GM18868 (cell line): ENCODE measurements at regions not wholly inside any gene's neighbourhood (a gene's known extent, or its start where the extent isn't known, plus 50 kb on each side); places are given as distances from the start of the nearest gene placed in this dataset.
"Not testable (repeated sequence)": the region's sequence is repeated elsewhere in the genome, so short reads cannot be mapped to it uniquely, and the experiment has no call there.

Experiments used
- ATAC-seq: cut with Tn5 transposase; IDR thresholded peaks from one replicate; pipeline ENCODE4 v1.9.1; 2021; ENCODE audit warnings: mild to moderate bottlenecking, moderate library complexity; ENCODE audit not compliant: unreplicated experiment

DNA sequence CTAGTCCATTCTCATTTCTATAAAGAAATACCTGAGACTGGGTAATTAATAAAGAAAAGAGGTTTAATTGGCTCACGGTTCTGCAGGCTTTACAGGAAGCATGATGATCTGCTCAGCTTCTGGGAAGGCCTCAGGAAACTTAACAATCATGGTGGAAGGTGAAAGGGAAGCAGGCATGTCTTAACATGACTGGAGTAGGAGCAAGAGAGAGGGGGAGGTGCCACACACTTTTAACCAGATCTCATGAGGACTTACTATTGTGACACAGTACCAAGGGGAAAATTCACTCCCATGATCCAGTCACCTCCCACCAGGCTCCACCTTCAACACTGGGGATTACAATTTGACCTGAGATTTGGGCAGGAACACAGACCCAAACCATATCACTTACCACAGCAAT, 310.1 kb downstream of the SH3GL2 start:
- not testable (repeated sequence) for ATAC-seq

DNA sequence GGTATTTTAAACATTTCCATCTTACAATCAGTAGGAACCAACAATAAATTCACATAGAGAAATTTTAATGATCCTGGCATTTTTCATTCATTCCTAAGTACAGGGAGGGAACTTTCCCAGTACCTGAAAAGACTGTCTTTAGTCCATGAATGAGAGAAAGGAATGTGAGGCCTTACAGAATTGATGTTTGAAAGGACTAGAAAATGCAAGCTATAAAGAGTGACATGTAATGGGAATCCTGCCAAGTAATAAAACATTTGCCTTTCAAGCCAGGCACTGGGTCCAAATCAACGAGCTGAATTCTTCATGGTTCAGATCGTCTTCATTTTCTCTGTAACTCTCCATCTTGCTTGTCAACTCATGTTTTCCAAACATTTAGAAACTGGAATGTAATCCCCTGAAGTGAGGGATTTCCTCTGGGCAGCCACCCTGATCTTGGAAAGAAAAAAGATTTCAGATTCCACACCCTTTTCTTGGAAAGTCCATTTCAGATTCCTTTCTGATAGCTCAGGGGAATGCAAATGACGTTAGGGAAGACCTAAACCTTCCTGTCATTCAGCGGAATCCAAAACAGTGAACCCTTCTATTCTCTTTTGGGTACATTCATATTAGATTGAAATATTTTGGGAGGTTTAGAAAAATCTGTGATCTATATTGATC, 315.8 kb downstream of the SH3GL2 start:
- ATAC-seq: no peak

DNA sequence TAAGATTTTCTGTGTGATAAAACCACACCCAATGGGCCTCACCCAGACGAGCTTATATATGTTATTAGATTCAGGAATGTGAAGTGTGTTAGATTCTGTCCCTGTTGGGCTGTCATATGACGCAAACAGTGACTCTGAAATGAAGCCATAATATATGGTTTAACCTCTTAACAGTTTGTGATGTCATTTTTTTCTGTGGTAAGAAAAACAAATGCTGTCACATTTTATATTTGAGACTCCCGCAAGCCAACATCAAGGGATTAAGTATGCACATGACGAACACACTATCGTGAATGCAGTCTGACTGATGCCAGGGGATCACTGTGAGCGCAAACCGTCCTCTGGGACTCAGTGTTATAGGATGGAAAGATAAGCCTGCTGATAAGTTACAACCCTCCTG, 321.7 kb downstream of the SH3GL2 start:
- no peak for ATAC-seq

DNA sequence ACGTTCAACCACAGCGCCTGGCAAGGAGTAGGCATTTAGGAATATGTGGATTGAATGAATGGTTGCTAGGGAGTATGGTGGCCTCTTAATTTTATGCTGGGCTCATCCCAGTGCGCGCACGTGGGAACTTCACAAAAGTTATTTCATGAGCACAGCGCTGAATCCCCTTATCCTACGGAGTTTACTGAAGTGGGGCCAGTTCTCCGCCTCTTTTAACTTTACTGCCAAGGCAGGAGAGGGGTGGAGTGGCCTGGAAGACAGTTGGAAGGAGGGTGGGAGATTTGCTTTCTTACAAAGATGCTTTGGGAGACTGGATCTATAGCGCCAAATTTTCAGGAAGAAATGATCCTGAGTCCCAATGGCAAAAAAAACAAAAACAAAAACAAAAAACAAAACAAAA, 326.5 kb downstream of the SH3GL2 start:
- no peak for ATAC-seq

DNA sequence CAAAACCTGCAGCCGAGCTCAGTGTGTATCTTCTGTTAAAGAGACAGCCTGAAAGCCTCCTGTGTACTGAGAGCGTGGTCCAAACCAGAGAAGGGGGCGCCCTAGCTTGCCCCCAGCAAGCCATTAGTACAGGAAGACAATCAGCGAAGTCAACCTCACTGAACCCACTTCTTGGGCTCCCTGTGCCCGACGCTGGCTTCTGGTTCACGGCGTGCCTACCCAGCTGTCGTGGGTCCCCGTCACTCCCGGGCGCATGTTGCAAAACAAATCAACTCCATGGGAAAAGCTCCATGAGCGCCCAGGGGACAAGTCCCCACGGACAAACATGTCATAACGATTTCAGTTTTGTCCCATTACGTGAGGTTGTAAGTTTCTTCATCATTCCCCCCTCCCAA, 326.9 kb downstream of the SH3GL2 start:
- ATAC-seq: no peak

DNA sequence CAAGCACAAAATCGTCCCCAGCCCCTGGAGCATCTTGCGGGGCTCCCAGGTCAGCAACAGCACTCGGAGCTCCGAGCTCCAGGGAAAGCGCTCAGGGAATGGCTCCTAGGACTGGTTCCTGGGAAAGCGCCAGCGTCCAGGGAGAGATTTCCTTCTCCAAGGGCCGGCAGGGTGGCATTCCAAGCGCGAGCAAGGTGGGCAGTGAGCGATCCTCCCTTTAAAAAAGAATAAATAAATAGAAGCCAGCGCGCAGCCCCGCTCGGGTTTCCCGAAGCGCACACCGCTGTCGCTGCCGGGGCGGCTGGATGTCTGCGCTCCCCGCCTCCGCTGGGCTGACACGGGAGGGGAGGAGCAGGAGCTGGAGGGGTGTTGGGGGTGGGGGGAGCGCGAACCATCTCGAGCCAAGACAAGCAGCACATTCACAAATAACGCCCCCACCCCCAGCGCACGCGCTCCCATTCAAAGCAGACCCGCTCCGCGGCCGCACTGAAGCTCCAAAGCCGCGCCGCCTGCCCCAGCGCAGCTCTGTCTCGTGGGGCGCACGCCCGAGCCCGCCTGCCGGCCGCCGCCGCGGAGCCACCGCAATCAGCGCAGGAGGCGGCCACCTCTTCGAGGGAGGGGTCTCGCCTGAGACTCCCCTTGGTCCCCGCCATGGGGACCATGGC, 327.4 kb downstream of the SH3GL2 start:
- no peak for ATAC-seq

DNA sequence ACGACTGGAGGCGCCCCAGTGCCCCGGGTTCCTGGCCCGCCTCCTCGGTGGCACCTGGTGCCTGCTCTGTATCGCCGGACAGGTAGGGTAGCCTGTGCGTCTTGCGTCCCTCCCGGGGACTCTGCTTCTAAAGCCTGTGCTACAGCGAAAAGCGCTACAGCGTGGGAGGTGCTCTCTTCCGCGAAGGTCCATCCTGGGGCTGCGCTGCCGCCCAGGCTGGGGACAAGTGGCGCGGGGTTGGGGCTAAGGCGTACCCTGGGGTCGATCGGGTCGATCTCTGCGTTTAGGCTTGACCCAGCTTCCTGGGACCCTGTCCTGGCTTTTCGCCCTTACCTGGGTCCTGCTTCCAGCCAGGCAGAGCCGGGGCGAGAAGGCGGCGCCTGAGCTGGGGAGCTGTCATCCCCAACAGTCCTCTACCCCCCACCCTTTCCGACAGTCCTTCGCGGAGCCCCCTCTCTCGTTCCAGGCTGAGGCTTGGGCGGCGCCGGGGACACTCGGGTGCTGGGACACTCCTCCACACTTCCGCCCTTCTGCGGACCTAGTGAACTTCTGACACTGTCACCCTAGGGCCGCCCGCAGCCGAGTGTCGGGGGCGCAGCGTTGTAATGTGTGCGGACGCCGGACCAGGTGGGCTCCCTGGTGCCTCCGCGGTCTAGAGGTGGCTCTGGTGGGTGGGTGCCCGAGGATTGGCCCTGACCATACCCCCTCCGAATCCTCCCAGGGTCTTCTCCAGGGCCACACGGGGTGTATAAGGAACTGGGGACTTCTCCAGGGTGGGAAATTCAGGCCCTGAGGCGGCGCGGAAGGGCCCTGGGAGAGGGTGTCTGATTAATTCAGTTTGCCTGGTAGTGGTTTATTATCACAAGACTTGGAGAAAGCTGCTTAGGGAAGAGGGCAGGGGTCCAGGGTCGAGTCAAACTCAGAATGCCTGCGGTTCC, 328.2 kb downstream of the SH3GL2 start:
- no peak for ATAC-seq

DNA sequence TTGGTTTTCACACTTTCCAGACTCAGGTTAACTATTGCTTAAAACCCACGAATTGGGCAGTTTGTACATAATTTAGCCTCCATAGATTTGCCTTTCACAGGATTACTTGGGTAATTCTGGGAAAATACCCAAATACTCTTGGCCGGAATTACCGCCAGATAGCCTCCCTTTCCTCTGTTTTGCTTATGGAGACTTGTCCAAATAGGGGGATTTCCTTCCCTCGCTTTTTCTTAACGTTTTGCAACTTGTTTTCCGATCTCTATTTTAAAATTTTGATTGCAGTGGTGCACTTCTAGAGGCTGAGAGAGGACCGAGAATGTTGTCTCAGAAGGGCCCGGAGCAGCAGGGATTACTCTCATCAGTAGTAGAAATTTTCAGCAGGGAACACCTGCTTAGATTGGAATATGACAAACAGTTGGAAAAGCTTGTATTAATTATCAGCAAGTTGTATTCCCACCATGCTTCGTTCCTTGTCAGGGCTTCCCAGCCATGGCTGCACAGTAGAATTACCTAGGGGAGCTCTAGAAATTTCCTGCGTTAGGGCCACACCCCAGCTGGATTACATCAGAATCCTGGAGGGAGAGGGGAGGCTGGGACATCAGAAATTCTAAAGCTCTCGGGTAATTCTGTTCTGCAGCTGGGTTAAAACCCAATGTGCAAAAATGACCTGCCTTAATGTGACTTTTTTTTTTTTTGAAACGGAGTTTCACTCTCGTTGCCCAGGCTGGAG, 329.1 kb downstream of the SH3GL2 start:
- no peak for ATAC-seq

DNA sequence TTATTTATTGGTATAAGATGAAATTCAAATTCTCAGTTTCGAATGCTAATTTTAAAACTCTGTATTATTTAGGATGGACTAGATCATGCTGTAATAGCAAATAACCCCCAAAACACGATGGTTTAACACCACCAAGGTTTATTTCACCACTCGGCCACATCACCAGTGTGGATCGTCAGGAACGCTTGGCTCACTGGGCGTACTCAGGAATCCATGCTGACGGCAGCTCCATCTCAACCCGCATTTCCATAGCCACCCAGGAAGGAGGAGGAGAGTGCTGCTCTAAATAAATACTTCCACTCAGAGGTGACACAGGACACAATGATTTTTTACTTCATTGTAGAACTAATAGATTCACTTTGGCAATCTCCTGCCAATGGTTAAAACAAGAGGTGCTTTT, 347.4 kb downstream of the SH3GL2 start:
- ATAC-seq: no peak

DNA sequence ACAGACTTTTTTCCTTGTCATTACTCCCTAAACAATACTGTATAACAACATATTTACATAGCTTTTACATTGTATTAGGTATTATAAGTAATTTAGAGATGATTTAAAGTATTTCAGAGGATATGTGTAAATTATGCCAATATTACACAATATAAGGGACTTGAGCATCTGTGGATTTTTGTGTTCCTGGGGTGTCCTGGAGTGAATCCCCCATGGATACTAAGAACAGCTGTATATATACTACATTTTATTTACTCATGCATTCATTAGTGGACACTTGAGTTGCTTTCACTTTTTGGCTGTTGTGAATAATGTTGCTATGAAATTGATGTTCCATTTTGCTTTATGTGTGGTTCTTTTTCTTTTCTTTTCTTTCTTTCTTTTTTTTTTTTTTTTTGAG, 348.8 kb downstream of the SH3GL2 start:
- ATAC-seq: no peak

DNA sequence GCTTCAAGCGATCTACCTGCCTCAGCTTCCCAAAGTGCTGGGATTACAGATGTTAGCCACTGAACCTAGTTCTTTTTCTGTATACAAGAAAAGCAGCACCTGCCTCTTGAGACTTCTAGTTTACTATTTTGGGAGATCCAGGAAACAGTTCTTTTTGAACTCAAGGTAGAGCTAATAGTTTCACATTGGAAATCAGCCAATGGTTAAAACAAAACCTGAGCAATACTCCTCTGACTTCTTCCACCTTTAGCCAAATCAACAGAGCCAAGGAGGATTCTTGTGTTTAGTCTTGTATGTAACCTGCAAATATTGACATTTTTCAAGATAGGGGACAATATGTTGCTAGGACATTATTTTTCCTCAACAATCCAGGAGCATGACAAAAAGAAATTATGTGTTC, 349.4 kb downstream of the SH3GL2 start:
- ATAC-seq: no peak

DNA sequence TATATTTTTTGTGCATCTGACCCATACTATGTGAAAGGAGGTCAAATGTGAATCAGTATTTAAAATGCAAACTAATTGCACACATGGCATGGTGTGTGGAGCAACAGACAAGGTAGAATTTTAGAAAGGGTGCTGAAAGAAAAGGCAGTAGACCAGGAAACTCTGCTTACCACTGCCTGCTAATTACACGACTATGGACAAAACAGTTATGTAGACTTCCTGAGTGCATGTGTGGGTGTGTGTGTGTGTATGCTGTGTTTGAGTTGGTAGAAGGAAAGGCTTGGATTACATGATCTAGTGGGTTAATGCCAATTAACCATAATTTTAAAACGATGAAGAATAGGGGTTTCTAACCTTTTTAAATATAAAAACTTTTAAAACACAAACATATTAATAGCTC, 349.9 kb downstream of the SH3GL2 start:
- no peak for ATAC-seq

DNA sequence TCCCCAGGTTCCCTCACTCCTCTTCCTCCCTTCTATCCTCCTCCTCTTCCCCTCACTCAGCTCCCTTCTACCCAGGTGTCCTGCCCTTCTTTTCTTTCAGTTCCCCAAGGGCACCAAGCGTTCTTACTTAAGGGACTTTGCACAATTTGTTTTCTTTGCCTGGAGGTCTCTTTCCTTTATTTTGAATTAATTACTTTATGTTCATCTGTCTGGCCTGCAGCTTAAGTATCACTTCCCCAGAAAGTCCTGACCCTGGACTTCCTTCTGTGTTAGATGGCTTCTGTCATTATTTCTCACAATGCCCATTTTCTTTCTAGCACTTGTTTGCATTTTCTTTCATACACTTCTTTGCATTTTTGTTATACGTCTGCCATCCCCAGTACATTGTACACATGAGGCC, 350.6 kb downstream of the SH3GL2 start:
- no peak for ATAC-seq

DNA sequence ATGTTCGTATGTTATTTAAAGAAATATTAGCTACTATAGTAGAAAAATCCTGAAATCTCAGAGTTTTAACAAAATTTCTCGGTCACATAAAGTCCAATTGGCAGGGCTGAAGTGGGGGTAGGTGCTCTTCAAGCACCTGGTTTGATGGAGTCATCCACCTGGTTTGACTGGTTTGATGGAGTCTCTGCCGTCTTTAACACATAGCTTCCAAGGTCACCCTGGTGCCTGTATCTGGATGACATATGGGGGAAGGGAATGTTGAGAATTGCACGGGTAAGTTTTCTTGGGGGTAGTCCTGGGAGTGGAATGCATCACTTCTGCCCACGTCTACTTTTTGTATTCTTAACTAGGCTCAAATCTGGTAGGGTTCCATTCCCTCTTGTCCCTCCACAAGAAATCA, 351.2 kb downstream of the SH3GL2 start:
- no peak for ATAC-seq

DNA sequence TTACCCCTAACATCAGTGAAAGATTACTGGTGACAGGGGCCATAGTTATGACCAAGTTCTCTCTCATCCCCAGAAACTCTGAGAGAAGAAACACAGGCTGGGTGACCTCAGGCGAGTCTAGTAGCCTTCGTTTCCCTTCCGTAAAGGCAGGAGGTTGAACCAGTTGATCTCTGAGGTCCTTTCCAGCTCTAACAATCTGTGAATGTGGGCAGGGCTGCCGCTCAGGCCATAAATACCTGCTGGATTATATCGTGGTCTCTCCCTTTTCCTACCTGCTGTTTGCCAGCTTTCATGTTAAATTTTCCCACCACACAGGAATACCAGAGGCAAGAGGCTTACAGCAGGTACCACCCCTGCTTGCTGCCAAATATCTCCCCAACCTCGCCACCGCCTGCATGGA, 357.5 kb downstream of the SH3GL2 start:
- no peak for ATAC-seq

DNA sequence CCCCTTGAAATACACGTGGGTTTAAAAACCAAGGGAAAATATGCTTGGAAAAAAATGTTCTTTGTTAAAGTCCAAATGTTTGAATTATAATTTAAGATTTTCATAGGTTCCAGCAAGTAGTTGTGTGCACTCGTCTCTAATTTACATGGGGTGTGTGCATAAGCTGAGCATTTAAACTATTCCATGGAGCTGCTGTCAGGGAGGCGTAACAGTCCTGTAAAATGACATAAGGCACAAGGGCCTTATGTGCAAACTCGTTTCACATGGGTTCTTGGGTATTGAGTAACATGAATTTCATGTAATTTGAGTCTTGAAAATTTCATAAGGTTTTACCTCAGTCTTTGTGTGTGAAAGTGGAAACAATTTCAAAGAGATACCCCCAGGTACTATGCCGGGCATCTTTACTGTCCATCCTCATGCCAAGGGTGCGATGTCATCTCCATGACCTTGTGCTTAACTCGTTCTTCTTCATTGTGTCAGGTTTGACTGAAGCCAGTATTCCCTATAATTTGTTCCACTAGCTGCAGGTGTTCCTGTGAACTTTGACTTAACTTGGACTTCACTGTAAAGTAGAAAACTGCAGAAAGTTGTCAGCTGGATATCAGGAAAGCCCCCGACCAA, 359.3 kb downstream of the SH3GL2 start:
- no peak for ATAC-seq

DNA sequence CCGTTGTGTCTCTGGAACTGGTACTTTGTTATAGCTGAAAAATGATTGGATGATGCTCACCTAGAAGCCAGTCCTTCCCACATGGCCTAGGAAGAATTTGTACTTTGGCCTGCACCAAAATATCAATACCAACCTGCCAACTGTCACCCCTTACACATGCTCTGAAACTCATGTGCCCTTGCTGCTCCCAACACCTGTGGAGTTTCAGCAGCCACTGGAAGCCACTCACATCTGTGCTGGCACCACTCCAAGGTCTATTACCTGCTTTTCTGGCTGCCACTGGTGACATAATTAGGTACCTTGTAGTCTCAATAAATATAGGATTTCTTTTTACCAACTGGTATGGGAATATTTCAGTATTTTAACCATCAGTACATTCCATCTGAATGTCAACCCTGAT, 363.6 kb downstream of the SH3GL2 start:
- no peak for ATAC-seq

DNA sequence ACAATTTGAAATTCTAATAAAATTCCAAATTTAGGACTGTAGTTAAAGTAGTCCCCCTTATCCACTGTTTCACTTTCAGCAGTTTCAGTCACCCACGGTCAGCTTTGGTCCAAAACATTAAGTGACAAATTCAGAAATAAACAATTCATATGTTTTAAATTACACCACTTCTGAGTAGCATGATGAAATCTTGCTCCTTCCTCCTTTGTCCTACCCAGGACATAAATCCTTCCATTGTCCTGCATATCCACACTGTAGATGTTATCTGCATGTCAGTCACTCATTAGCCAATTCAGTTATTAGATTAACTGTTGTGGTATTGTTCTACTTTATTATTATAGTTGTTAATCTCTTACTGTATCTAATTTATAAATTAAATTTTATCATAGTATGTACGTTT, 376.5 kb downstream of the SH3GL2 start:
- ATAC-seq: no peak

DNA sequence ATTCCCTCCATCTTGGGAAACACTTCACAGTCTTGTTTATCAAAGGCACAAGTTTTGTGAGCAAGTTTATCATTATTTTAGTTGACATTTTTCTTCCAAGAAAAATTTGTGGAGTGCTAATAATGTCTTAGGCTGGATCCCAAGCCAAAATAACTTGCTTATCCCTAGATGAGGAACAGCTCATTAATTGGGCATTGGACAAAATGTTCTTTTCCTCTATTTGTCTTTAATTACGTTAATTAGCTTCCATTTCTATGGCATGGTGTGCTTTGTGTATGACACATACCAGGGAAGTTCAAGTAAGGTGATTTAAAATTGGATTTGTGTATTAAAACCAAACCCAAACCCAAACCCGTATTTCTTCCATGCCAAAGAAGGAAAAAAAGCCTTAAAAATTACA, 379.5 kb downstream of the SH3GL2 start:
- ATAC-seq: no peak

DNA sequence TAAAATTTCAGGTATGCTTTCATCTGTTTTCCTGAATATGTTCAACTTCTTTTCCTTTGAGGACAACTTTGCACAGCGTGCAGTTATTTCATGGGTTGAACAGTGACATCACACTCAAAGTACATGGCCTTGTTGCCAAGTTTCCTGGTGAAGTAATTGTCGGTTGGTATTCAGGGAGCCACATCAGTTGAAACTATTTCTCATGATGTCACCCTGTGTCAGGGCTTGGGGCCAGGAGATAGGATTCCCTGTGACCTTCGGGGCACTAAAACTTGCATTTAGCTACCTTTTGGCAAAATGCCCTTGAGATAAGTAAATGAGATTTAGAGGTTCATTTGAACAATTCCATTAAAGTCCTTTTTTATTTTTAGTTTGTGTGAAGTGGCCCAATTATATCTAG, 383.9 kb downstream of the SH3GL2 start:
- ATAC-seq: no peak

DNA sequence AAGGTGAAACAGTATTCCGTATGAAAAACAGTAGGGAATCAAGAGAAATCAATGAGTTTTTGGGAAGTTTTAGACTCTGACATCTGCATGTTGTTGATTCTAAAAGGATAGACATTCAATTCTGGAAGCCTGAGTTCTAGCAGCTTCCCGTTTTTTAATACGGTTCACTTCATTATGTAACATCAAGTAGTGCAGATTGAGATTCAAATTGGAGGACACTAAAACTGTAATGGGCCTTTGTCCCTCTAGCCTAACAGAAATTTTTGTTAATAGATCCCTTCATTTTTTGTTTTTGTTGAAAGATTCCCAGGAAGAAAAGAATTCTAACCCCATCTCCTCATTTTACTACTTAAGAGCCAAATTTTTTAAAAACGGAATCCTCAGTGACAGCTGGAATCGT, 384.6 kb downstream of the SH3GL2 start:
- no peak for ATAC-seq
